ENCODE measurements at regions not wholly inside any gene's neighbourhood (a gene's known extent, or its start where the extent isn't known, plus 50 kb on each side); places are given as distances from the start of the nearest gene placed in this dataset.
A peak's percentile ranks its signal among the peaks of the same experiment; 100 is the strongest.

GRCh38 chr4:37138019-37138653 lies 106.4 kb upstream of the NWD2 start:
- peak; percentile 18 for DNase-seq (ENCODE audit: low spot score)
- TF ChIP-seq CTCF (IDR thresholded peaks at IDR 0.05; ENCODE audit: extremely low read depth, missing control alignments) = no peak

- no peak for DNase-seq (ENCODE audit: low spot score)
- no peak for TF ChIP-seq CTCF (IDR thresholded peaks at IDR 0.05; ENCODE audit: extremely low read depth, missing control alignments)
Observed at GRCh38 chr4:37138789-37139188, 105.8 kb upstream of the NWD2 start.

GRCh38 chr4:37139987-37140386 lies 104.6 kb upstream of the NWD2 start:
- no peak for TF ChIP-seq CTCF (IDR thresholded peaks at IDR 0.05; ENCODE audit: extremely low read depth, missing control alignments)
- no peak for DNase-seq (ENCODE audit: low spot score)

GRCh38 chr4:37146260-37146659 lies 98.3 kb upstream of the NWD2 start:
- DNase-seq (ENCODE audit: low spot score) = no peak
- no peak for TF ChIP-seq CTCF (IDR thresholded peaks at IDR 0.05; ENCODE audit: extremely low read depth, missing control alignments)

DNA sequence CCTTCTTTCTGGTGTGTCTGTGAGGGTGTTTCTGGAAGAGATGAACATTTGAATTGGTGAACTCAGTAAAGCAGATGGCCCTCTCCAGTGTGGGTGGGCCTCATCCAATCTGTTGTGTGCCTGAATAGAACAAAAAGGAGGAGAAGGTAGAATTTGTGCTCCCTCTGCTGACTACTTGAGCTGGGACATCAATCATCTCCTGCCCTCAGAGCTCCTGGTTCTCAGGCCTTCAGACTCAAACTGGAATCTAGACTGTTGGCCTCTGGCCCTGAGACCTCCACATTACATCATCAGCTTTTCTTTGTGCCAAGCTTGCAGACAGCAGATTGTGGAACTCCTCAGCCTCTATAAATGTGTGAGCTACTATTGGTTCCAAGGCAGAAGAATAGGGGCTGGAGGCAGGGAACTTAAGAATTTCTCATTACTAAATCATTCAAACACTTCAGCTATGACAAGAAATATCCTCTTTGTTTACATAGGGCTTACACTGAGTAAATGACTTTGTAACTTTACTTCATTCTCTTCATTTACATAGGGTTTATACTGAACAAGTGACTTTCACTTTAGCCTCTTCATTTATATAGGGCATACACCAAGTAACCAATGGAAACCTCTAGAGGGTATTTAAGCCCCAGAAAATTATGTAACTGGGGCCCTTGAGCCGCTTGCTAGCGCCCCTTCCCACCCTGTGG lies 86.9 kb upstream of the NWD2 start:
- DNase-seq (ENCODE audit: low spot score) = no peak
- TF ChIP-seq CTCF (IDR thresholded peaks at IDR 0.05; ENCODE audit: extremely low read depth, missing control alignments) = no peak

DNA sequence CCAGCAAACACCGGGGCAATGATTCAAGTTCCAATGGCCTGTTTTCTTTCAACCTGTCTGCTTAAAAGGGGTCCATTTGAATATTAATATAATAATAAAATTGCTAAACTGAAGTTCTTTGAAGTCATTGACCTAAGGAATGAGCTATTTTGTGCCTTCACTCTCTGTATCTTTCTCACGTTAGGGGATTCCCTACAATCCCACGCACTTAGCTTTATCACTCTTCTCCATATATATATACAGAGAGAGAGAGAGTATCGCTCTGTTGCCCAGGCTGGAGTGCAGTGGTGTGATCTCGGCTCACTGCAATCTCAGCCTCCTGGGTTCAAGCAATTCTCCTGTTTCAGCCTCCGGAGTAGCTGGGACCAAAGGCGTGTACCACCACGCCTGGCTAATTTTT lies 83.9 kb upstream of the NWD2 start:
- no peak for DNase-seq (ENCODE audit: low spot score)
- no peak for TF ChIP-seq CTCF (IDR thresholded peaks at IDR 0.05; ENCODE audit: extremely low read depth, missing control alignments)

- DNase-seq (ENCODE audit: low spot score) = no peak
- no peak for TF ChIP-seq CTCF (IDR thresholded peaks at IDR 0.05; ENCODE audit: extremely low read depth, missing control alignments)
Observed at GRCh38 chr4:37165844-37166243, 78.7 kb upstream of the NWD2 start.
